Stimulated activated naive CD8-positive, alpha-beta T cell treated with anti-CD3 and anti-CD28 coated beads, Interleukin-15, Interleukin-2, amounts not matched to agents 100 U/mL and 50 U/mL, for 24 hours (primary cell): ENCODE measurements at regions not wholly inside any gene's neighbourhood (a gene's known extent, or its start where the extent isn't known, plus 50 kb on each side); places are given as distances from the start of the nearest gene placed in this dataset.
"Not testable (repeated sequence)": the region's sequence is repeated elsewhere in the genome, so short reads cannot be mapped to it uniquely, and the experiment has no call there.

Experiments used
- ATAC-seq: fragments of 150-1000 bp; cut with Tn5 transposase; one replicate; pipeline ENCODE4 v1.10.0; 2021
- DNase-seq: peaks from one replicate; pipeline ENCODE4 v3.0.0; 2021

GRCh38 chr4:32589853-32590252, 1869.7 kb downstream of the PCDH7 start:
- ATAC-seq (no peak), DNase-seq (no peak)

GRCh38 chr4:32597354-32597753, 1877.2 kb downstream of the PCDH7 start:
- ATAC-seq (no peak), DNase-seq (no peak)

GRCh38 chr4:32601848-32602247, 1881.7 kb downstream of the PCDH7 start:
- DNase-seq (no peak), ATAC-seq (no peak)

- ATAC-seq: no peak
- no peak for DNase-seq
These were observed 1887.8 kb downstream of the PCDH7 start for GRCh38 chr4:32607978-32608377.

- ATAC-seq (no peak), DNase-seq (no peak)
These were observed 1904.9 kb downstream of the PCDH7 start for GRCh38 chr4:32624943-32625603.

GRCh38 chr4:32625687-32626337, 1905.6 kb downstream of the PCDH7 start:
- ATAC-seq: no peak
- DNase-seq: no peak

GRCh38 chr4:32631831-32632230, 1911.7 kb downstream of the PCDH7 start:
- DNase-seq (no peak), ATAC-seq (no peak)

- no peak for DNase-seq
- no peak for ATAC-seq
These were observed 1913.3 kb downstream of the PCDH7 start for GRCh38 chr4:32633421-32633820.

GRCh38 chr4:32645653-32646052, 1925.5 kb downstream of the PCDH7 start:
- DNase-seq: no peak
- no peak for ATAC-seq

GRCh38 chr4:32658019-32658418, 1937.8 kb downstream of the PCDH7 start:
- ATAC-seq: no peak
- DNase-seq: no peak

GRCh38 chr4:32661229-32661628, 1941.1 kb downstream of the PCDH7 start:
- ATAC-seq: no peak
- DNase-seq: no peak

GRCh38 chr4:32662803-32663202, 1942.6 kb downstream of the PCDH7 start:
- DNase-seq (no peak), ATAC-seq (no peak)

- DNase-seq (no peak), ATAC-seq (no peak)
These were observed 1952.2 kb downstream of the PCDH7 start for GRCh38 chr4:32672359-32672758.

GRCh38 chr4:32680946-32681345, 1960.8 kb downstream of the PCDH7 start:
- DNase-seq: no peak
- ATAC-seq: no peak

- no peak for DNase-seq
- no peak for ATAC-seq
These were observed 1964.0 kb downstream of the PCDH7 start for GRCh38 chr4:32684160-32684559.

GRCh38 chr4:32686123-32686522, 1966.0 kb downstream of the PCDH7 start:
- no peak for ATAC-seq

GRCh38 chr4:32689518-32689917, 1969.3 kb downstream of the PCDH7 start:
- ATAC-seq (no peak), DNase-seq (no peak)

More at GRCh38 chr4:32686123-32686522, 1966.0 kb downstream of the PCDH7 start:
- no peak for DNase-seq

- ATAC-seq (no peak), DNase-seq (no peak)
These were observed 1977.2 kb downstream of the PCDH7 start for GRCh38 chr4:32697281-32697814.

GRCh38 chr4:32700838-32701237, 1980.7 kb downstream of the PCDH7 start:
- DNase-seq (no peak), ATAC-seq (no peak)

GRCh38 chr4:32706893-32707292, 1986.7 kb downstream of the PCDH7 start:
- ATAC-seq: no peak
- no peak for DNase-seq

- DNase-seq, ATAC-seq: not testable (repeated sequence)
These were observed 1996.0 kb downstream of the PCDH7 start for GRCh38 chr4:32716090-32716620.

GRCh38 chr4:32735856-32736590, 2015.9 kb downstream of the PCDH7 start:
- no peak for ATAC-seq
- no peak for DNase-seq

- ATAC-seq (no peak), DNase-seq (no peak)
These were observed 2024.0 kb downstream of the PCDH7 start for GRCh38 chr4:32744211-32744610.
